ENCODE measurements at regions not wholly inside any gene's neighbourhood (a gene's known extent, or its start where the extent isn't known, plus 50 kb on each side); places are given as distances from the start of the nearest gene placed in this dataset.

DNA sequence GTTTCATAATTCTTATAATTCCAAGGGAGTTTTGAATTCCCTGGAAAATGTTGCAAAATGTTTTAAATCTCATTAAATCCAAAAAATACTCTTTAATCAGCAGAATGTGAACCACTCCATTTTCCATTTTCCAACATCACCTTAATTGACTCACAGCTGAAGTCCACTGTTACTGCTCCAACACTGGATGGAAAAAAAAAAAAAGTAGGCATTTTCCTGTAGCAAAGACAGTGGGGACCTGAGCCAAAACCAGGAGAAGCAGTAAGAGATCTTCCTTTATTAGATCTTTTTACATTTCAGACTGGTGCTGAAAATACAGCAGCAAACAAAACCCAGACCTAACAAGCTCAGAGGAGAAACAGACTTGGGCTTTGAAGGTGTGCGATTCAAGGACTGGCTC lies 62.4 kb upstream of the SPATS2L start:
- CTCF ChIA-PET: interaction anchor here (0.6 to 1.6 kb wide), 4 partner anchors 13 to 270 kb away, joined by 3 to 10 read pairs (median 3); no protein-coding TSS in a partner anchor
- POLR2A ChIA-PET: interaction anchor here (0.7 kb wide), 1 partner anchor 85 kb away, joined by 6 read pairs; no protein-coding TSS in a partner anchor
- no peaks in the 10 kb centered on the region for H3K9me3 ChIP-seq (ENCODE audit: control insufficient read depth, insufficient read depth, low read length)
- no peaks in the 10 kb centered on the region for H3K27me3 ChIP-seq (ENCODE audit: control insufficient read depth, insufficient read depth, low read length)
- DNase-seq (ENCODE audit: low read depth, low spot score): no peak
- TF ChIP-seq, protein P1, sequence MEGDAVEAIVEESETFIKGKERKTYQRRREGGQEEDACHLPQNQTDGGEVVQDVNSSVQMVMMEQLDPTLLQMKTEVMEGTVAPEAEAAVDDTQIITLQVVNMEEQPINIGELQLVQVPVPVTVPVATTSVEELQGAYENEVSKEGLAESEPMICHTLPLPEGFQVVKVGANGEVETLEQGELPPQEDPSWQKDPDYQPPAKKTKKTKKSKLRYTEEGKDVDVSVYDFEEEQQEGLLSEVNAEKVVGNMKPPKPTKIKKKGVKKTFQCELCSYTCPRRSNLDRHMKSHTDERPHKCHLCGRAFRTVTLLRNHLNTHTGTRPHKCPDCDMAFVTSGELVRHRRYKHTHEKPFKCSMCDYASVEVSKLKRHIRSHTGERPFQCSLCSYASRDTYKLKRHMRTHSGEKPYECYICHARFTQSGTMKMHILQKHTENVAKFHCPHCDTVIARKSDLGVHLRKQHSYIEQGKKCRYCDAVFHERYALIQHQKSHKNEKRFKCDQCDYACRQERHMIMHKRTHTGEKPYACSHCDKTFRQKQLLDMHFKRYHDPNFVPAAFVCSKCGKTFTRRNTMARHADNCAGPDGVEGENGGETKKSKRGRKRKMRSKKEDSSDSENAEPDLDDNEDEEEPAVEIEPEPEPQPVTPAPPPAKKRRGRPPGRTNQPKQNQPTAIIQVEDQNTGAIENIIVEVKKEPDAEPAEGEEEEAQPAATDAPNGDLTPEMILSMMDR (IDR thresholded peaks at IDR 0.05; ENCODE audit: low read depth, low read length): no peak
- H3K27ac ChIP-seq (ENCODE audit: low read depth, low read length): no peak overlapping the region
- H3K4me3 ChIP-seq (ENCODE audit: low read depth, low read length): no peak overlapping the region

DNA sequence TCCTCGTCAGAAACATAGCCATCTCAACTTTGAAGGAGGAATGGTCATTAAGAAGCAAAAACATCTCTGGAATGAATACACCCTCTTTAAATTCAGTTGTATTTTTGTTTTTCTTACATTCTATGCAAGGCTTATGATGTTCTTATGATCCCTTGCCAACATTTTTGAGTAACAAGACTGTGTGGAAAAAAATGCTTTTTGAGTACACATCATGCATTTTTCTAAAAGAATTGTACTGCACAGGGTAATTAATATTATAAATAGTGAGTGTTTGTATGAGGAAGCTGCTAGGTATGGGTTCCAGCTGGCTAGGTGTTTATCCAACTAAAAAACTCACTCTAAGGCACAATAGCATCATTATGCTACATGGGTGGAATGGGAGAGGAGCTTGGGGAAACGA lies 59.0 kb upstream of the SPATS2L start:
- Histone ChIP-seq H3K27me3 (ENCODE audit: control insufficient read depth, insufficient read depth, low read length) (no peaks in the 10 kb centered on the region), H3K9me3 (ENCODE audit: control insufficient read depth, insufficient read depth, low read length) (no peaks in the 10 kb centered on the region), H3K4me3 (ENCODE audit: low read depth, low read length) (no peak overlapping the region), H3K27ac (ENCODE audit: low read depth, low read length) (peak overlapping the region; percentile 68)
- peak; percentile 76 for DNase-seq (ENCODE audit: low read depth, low spot score)
- TF ChIP-seq, protein P1 (IDR thresholded peaks at IDR 0.05; ENCODE audit: low read depth, low read length): no peak
- POLR2A ChIA-PET: interaction anchor here (1.8 kb wide), 1 partner anchor 59 kb away, joined by 10 read pairs; the partner anchor contains the start of gene SPATS2L
- CTCF ChIA-PET: interaction anchor here (0.6 to 1.5 kb wide), 3 partner anchors 156 to 267 kb away, joined by 3 to 9 read pairs (median 3); no protein-coding TSS in a partner anchor

DNA sequence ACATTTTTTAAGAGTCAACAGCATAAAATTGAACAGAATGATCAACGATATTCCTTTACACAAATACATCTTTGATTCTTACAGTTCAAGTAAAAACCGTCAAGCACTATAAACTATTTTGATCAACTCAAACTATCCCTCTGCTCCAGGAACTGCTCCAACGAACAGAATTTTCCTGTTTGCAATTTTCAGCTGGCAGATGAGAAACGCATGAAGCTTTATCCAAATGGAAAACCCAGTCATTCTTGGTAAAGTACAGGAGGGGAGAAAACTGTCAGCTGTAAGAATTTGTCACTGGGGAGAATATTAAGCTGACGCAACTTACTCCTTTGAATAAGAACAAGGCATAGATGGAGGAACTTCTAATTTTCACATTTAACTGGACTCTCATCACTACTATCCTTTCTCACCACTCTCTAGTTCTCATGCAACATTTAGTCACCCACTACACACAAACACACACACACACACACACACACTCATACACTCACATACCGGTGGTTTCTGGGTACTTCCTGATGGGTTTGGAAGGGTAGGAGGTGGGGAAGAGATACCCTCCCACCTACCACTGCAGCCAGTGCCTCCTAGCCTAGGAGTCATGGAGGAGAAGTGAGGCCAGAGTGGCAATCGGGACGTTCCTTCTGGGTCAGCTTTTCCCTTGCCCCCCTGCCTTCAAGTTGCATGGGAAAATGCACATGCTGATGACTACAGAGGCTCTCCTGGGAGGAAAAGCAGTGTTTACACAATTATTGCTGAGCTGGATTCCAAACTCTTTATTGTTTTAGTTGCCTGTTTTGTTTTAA lies 54.0 kb upstream of the SPATS2L start:
- no peaks in the 10 kb centered on the region for H3K9me3 ChIP-seq (ENCODE audit: control insufficient read depth, insufficient read depth, low read length)
- peak overlapping the region; percentile 21 for H3K4me3 ChIP-seq (ENCODE audit: low read depth, low read length)
- TF ChIP-seq, protein P1 (IDR thresholded peaks at IDR 0.05; ENCODE audit: low read depth, low read length): no peak
- H3K27ac ChIP-seq (ENCODE audit: low read depth, low read length): peak overlapping the region; percentile 94
- DNase-seq (ENCODE audit: low read depth, low spot score): peak; percentile 75
- CTCF ChIA-PET: no interaction called here
- POLR2A ChIA-PET: interaction anchor here (1.3 kb wide), 1 partner anchor 212 kb away, joined by 3 read pairs; no protein-coding TSS in a partner anchor
- H3K27me3 ChIP-seq (ENCODE audit: control insufficient read depth, insufficient read depth, low read length): no peaks in the 10 kb centered on the region

DNA sequence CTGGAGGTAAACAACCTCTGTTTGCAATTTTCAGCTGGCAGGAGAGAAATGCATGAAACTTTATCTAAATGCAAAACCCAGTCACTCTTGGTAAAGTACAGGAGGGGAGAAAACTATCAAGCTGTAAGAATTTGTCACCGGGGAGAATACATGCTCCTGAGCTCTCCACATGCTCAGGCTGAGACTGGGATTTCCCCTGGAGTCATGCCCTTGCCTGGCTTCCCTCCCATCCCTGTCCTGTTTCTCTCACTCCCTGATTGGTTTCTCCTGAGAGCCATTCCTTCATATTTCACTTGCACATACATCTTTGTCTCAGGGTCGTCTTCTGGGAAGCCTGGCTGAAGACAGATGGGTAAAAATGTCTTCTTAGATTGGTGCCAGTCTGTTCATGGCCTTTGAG lies 52.9 kb upstream of the SPATS2L start:
- TF ChIP-seq, protein P1 (IDR thresholded peaks at IDR 0.05; ENCODE audit: low read depth, low read length): no peak
- no peak for DNase-seq (ENCODE audit: low read depth, low spot score)
- ChIA-PET CTCF (interaction anchor here (0.7 kb wide), 1 partner anchor 147 kb away, joined by 4 read pairs; no protein-coding TSS in a partner anchor), POLR2A (interaction anchor here (1.3 kb wide), 1 partner anchor 214 kb away, joined by 3 read pairs; no protein-coding TSS in a partner anchor)
- H3K27me3 ChIP-seq (ENCODE audit: control insufficient read depth, insufficient read depth, low read length): no peaks in the 10 kb centered on the region
- no peaks in the 10 kb centered on the region for H3K9me3 ChIP-seq (ENCODE audit: control insufficient read depth, insufficient read depth, low read length)
- peak overlapping the region; percentile 94 for H3K27ac ChIP-seq (ENCODE audit: low read depth, low read length)
- no peak overlapping the region for H3K4me3 ChIP-seq (ENCODE audit: low read depth, low read length)

DNA sequence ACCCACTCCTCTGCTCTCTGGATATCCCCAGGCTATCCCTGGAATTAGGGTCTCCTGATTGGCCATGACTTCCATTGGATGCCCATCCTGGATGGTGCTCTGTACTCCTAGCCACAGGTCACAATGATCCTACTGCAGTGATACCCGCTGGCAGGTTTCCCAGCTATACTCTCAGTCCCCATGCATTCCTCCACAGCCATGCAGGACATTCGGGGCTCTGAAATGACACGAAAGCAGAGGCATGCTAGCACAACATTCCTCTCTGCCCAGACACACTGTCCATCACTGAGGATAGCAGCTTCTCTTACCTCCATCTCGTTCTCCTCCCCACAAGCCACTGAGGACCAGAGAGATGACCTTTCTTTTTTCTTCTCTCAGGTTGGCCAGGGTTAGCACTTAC lies 51.7 kb upstream of the SPATS2L start:
- CTCF ChIA-PET: interaction anchor here (1.0 kb wide), 1 partner anchor 20 kb away, joined by 3 read pairs; no protein-coding TSS in a partner anchor
- Histone ChIP-seq H3K27me3 (ENCODE audit: control insufficient read depth, insufficient read depth, low read length) (no peaks in the 10 kb centered on the region), H3K27ac (ENCODE audit: low read depth, low read length) (no peak overlapping the region), H3K9me3 (ENCODE audit: control insufficient read depth, insufficient read depth, low read length) (no peaks in the 10 kb centered on the region), H3K4me3 (ENCODE audit: low read depth, low read length) (no peak overlapping the region)
- POLR2A ChIA-PET: no interaction called here
- DNase-seq (ENCODE audit: low read depth, low spot score): no peak
- TF ChIP-seq, protein P1 (IDR thresholded peaks at IDR 0.05; ENCODE audit: low read depth, low read length): no peak

Measured in AG04450 (cell line).